GM13977 (cell line): ENCODE measurements at regions not wholly inside any gene's neighbourhood (a gene's known extent, or its start where the extent isn't known, plus 50 kb on each side); places are given as distances from the start of the nearest gene placed in this dataset.

Source experiments
- DNase-seq: peaks from one replicate; pipeline ENCODE4 v3.0.0; 2012; ENCODE audit warnings: low spot score
- in situ Hi-C: fragments of 300-500 bp; cut with MboI; formaldehyde crosslinking; loops from one replicate; pipeline ENCODE4 v1.12.0; 2022; ENCODE audit warnings: low sequenced_read_pairs, low pct_unique_long_range_greater_than_20kb, mixed read lengths, inconsistent platforms; ENCODE audit not compliant: unreplicated experiment
- TF ChIP-seq, protein P1 (sequence below): IDR thresholded peaks from 2 replicates; pipeline ENCODE4 v1.5.1; 2012; ENCODE audit warnings: mild to moderate bottlenecking, control low read depth; ENCODE audit not compliant: insufficient read depth; ENCODE audit errors: extremely low read depth, missing control alignments

DNA sequence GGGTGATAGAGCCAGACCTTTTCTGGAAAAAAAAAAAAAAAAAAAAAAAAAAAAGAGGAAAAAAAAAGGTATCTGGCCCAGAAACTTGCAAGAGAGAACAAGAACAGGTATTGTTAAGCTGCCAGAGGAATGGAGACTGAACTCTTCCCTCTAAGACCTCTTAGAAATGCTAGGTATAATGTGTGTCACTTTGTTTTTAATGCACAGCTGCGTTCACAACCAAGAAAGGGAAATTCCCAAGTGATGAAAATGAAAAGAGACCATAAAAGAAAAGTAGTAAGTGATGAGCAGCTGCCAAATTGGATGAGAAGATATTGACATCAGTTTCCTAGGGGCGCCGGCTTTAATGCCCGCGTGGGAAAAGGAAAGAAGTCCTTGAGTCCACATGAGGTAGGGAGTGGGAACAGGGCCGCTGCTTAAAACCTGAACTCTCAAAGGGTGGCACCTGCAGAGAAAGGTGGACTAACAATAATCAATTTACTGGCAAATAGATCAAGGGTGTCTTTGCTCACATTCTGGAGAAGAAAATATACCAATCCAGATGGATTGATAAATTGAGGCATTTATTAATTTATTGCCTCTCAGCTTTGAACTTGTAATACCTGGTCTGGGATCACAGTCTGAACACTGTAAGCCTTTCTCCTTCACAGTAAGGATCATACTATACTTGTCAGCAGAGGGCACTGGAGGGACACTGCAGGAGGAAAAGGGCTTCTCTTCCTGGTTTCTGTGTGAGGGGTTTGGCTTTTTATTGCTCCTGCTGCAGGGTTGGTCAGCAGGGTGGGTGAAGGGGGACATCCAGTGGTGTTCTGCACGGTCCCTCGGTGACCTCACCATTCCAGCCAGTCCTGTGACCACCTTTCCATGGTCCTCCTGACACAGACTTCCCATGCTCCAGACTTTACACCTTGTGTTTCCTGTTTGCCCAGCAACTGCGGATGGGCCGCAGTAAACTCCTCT is 131.6 kb downstream of the AQP9 start:
- TF ChIP-seq, protein P1, sequence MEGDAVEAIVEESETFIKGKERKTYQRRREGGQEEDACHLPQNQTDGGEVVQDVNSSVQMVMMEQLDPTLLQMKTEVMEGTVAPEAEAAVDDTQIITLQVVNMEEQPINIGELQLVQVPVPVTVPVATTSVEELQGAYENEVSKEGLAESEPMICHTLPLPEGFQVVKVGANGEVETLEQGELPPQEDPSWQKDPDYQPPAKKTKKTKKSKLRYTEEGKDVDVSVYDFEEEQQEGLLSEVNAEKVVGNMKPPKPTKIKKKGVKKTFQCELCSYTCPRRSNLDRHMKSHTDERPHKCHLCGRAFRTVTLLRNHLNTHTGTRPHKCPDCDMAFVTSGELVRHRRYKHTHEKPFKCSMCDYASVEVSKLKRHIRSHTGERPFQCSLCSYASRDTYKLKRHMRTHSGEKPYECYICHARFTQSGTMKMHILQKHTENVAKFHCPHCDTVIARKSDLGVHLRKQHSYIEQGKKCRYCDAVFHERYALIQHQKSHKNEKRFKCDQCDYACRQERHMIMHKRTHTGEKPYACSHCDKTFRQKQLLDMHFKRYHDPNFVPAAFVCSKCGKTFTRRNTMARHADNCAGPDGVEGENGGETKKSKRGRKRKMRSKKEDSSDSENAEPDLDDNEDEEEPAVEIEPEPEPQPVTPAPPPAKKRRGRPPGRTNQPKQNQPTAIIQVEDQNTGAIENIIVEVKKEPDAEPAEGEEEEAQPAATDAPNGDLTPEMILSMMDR = peak; percentile 69
- in situ Hi-C loops = loop anchor here (25.0 kb wide), 1 partner anchor 493 kb away; the partner anchor contains the start of gene MINDY2
- peak; percentile 36 for DNase-seq

DNA sequence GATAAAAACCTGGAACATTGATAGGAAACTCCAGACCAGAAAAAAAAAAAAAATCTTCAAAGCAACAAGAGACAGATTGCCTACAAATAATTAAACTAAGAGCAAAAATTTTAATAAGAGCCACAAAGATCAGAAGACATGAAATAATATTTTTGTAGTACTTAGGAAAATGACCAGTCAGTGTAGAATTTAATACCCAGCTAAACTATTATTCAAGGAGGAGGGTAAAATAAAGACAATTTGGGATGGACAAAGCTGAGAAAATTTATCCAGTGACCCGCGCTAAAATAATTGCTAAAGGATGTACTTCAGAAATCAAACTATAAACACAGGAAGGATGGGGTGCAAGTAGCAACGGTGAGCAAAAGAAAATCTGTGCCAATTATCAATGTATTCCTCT is 133.2 kb downstream of the AQP9 start:
- in situ Hi-C loops = loop anchor here (25.0 kb wide), 1 partner anchor 491 kb away; the partner anchor contains the start of gene MINDY2
- DNase-seq = no peak
- TF ChIP-seq, protein P1 = no peak

DNA sequence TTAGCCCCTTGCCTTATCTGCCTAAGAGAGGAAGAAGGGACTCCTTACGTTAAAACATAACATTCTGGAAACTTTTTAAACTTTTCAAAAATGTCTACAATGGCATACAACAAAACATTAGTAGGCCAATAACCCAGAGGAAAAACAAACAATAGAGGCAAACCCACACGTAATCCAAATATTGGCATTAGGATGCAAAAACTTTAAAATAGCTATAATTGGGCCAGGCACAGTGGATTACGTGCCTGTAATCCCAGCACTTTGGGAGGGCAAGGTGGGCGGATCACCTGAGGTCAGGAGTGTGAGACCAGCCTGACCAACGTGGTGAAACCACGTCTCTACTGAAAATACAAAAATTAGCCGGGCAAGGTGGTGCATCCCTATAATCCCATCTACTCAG is 134.9 kb downstream of the AQP9 start:
- TF ChIP-seq, protein P1 = no peak
- in situ Hi-C loops = loop anchor here (25.0 kb wide), 1 partner anchor 489 kb away; the partner anchor contains the start of gene MINDY2
- no peak for DNase-seq

DNA sequence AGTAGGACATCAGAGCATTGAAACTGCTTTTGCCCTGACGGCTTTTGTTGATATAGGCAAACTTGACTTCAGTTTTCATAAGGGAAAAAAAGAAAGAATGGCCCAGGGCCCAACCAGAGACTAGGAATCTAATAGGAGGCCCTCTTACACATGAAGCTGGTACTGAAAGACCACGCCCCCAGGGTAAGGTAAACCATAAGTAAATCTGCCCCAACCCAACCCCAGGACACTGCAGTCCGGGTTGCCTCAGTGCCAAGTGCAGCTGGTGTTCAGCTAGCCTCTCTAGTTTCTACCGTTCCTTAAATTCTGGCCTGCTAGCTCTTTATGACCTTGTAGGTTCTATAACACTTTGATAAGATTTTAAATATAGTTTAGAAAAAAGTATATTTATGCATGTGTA is 136.7 kb downstream of the AQP9 start:
- TF ChIP-seq, protein P1 = no peak
- no peak for DNase-seq
- in situ Hi-C loops = loop anchor here (25.0 kb wide), 1 partner anchor 487 kb away; the partner anchor contains the start of gene MINDY2

DNA sequence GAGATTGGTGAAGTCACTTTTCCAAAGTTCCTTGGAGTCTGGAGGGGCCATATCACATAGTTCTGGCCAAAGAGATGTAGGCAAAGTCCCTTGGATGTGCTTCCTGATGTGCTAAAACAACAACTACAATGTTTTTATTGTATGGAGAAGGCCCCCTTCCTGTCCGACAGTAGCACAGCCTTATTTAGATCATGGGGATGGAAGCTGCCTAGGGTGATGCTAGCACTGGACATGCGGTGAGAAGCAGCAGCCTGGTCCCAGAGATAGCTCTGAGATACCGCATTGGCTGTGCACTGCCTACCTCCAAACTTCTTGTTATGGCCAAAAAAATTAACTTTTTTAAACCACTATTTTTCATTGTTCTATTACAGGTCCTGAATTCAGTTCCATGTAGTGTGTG is 137.6 kb downstream of the AQP9 start:
- in situ Hi-C loops = no loop called here
- TF ChIP-seq, protein P1 = no peak
- no peak for DNase-seq

DNA sequence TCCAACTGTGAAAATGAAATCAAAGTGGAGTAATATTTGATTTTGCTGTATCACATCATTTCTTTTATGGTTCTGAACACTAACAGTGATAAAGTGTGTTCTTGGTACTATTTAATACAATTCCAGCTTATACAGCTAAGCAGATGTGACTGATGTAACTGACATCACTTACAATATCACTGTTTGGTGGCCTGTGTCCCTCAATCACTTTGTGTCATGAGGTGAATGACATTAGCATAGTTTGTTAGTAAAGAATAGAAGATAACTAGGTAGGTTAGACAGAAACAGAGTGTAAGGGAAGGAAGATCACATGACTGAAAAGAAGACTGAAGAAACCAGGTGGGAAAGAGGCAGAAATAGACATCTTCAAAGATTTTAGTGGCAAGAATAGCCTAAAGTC is 138.7 kb downstream of the AQP9 start:
- no peak for DNase-seq
- in situ Hi-C loops = no loop called here
- TF ChIP-seq, protein P1 = no peak
